ENCODE measurements at regions not wholly inside any gene's neighbourhood (a gene's known extent, or its start where the extent isn't known, plus 50 kb on each side); places are given as distances from the start of the nearest gene placed in this dataset.

DNA sequence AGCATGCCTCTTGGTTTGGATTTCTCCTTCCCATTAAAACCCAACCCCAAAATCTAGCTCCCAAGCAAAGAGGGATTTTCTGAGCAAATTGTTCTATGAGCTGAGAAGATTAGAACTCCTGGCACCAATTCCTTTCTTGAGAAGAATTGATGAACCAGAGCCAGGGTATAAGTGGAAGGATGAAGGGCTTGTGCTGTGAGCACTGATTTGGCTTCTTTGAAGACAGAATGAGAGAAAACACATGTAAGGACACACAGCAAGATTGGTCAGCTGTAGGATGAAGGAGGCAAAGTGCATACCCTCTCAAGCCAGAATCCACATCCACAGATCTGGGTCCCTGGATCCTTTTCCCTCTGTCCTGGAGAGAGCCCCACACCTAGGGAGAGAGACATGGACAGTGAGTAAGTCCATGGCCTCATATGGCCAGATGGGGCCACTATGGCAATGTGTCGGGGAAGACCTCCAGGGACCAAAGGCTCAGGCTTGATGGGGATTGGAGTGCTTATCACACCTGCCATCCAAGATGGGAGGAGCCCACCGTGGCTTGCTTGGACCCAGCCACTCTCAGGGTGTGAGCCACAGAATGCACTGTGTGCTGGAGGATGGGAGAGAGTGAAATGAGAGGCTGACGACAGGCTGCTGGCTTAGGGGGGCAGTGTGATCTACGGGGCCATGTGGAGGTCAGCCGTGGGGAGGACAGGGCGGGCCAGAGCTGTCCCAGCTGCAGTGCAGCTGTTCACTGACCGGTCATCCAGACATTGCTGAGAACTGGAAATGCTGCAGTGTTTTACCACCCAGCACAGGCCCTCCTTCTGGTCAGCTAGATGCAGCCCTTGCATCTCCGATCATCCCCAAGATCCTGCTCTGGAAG lies 339.8 kb downstream of the CYP26B1 start:
- POLR2A ChIA-PET: no interaction called here
- H3K79me2 ChIP-seq (ENCODE audit: insufficient read depth, low read length): no peaks in the 10 kb centered on the region
- in situ Hi-C loops (cut with HindIII; ENCODE audit: extremely low pct_ligation_motif_present, low pct_unique_long_range_greater_than_20kb) (loop anchor here (10.0 to 25.0 kb wide), 2 partner anchors 337 to 779 kb away; partner anchors contain the start of gene CYP26B1), intact Hi-C loops (cut with micrococcal nuclease; ENCODE audit: unreplicated experiment) (no loop called here)
- H3K36me3 ChIP-seq (replicated peaks in 1 of 2; ENCODE audit: control insufficient read depth in 1 of 2, insufficient read depth in 2 of 2, low read length in 2 of 2): no peaks in the 10 kb centered on the region
- no peak overlapping the region for H3K27ac ChIP-seq (ENCODE audit: extremely low read length, insufficient read depth, low read length)
- WGBS (ENCODE audit: low lambda C conversion rate): 24% methylated on average over 8 of the region's 8 CpGs
- no peak overlapping the region for H3K4me2 ChIP-seq (ENCODE audit: low read depth, low read length)
- BruUV-seq (replicated peaks): no TSS peak
- H3K4me3 ChIP-seq (replicated peaks in 1 of 3; ENCODE audit: insufficient read depth in 1 of 3, low read depth in 2 of 3, low read length in 3 of 3): no peak overlapping the region
- TF ChIP-seq PRMT3 (CRISPR knock-in tag; IDR thresholded peaks at IDR 0.05; ENCODE audit: borderline replicate concordance, low read depth): no peak
- no peak for TF ChIP-seq ZNF260 (CRISPR knock-in tag; IDR thresholded peaks at IDR 0.05; ENCODE audit: borderline replicate concordance, low read depth)
- TF ChIP-seq MED8 (CRISPR knock-in tag; IDR thresholded peaks at IDR 0.05; ENCODE audit: insufficient replicate concordance): no peak
- TF ChIP-seq ZNF207 (IDR thresholded peaks at IDR 0.05; ENCODE audit: borderline replicate concordance): no peak
- no peak for TF ChIP-seq ZNF850 (CRISPR knock-in tag; conservative IDR thresholded peaks at IDR 0.05)
- TF ChIP-seq ZFP37 (CRISPR knock-in tag; IDR thresholded peaks at IDR 0.05; ENCODE audit: borderline replicate concordance): no peak
- TF ChIP-seq, protein P1, sequence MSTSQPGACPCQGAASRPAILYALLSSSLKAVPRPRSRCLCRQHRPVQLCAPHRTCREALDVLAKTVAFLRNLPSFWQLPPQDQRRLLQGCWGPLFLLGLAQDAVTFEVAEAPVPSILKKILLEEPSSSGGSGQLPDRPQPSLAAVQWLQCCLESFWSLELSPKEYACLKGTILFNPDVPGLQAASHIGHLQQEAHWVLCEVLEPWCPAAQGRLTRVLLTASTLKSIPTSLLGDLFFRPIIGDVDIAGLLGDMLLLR (CRISPR knock-in tag; IDR thresholded peaks at IDR 0.05): no peak
- TF ChIP-seq ZNF619 (CRISPR knock-in tag; IDR thresholded peaks at IDR 0.05): no peak
- no peak for TF ChIP-seq ZBTB8A (CRISPR knock-in tag; IDR thresholded peaks at IDR 0.05; ENCODE audit: borderline replicate concordance, low read depth)
- TF ChIP-seq KMT2A (CRISPR knock-in tag; IDR thresholded peaks at IDR 0.05): no peak
- TF ChIP-seq, protein P2, sequence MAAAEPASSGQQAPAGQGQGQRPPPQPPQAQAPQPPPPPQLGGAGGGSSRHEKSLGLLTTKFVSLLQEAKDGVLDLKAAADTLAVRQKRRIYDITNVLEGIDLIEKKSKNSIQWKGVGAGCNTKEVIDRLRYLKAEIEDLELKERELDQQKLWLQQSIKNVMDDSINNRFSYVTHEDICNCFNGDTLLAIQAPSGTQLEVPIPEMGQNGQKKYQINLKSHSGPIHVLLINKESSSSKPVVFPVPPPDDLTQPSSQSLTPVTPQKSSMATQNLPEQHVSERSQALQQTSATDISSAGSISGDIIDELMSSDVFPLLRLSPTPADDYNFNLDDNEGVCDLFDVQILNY (CRISPR knock-in tag; conservative IDR thresholded peaks at IDR 0.05): no peak
- TF ChIP-seq MIXL1 (CRISPR knock-in tag; IDR thresholded peaks at IDR 0.05): no peak
- no peak for TF ChIP-seq RFXAP (CRISPR knock-in tag; IDR thresholded peaks at IDR 0.05; ENCODE audit: borderline replicate concordance)
- TF ChIP-seq, protein P3, sequence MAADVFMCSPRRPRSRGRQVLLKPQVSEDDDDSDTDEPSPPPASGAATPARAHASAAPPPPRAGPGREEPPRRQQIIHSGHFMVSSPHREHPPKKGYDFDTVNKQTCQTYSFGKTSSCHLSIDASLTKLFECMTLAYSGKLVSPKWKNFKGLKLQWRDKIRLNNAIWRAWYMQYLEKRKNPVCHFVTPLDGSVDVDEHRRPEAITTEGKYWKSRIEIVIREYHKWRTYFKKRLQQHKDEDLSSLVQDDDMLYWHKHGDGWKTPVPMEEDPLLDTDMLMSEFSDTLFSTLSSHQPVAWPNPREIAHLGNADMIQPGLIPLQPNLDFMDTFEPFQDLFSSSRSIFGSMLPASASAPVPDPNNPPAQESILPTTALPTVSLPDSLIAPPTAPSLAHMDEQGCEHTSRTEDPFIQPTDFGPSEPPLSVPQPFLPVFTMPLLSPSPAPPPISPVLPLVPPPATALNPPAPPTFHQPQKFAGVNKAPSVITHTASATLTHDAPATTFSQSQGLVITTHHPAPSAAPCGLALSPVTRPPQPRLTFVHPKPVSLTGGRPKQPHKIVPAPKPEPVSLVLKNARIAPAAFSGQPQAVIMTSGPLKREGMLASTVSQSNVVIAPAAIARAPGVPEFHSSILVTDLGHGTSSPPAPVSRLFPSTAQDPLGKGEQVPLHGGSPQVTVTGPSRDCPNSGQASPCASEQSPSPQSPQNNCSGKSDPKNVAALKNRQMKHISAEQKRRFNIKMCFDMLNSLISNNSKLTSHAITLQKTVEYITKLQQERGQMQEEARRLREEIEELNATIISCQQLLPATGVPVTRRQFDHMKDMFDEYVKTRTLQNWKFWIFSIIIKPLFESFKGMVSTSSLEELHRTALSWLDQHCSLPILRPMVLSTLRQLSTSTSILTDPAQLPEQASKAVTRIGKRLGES (CRISPR knock-in tag; IDR thresholded peaks at IDR 0.05; ENCODE audit: borderline replicate concordance): no peak
- no peak for TF ChIP-seq ZSCAN25 (CRISPR knock-in tag; IDR thresholded peaks at IDR 0.05)
- no peak for TF ChIP-seq ZKSCAN8 (CRISPR knock-in tag; IDR thresholded peaks at IDR 0.05; ENCODE audit: borderline replicate concordance)
- no peak for TF ChIP-seq MTA3 (CRISPR knock-in tag; IDR thresholded peaks at IDR 0.05)
- CTCF ChIA-PET (ENCODE audit: low intra/inter-chr PET ratio, low total read pairs): no interaction called here
- H3K27me3 ChIP-seq (ENCODE audit: control insufficient read depth in 1 of 2, insufficient read depth in 2 of 2, low read length in 2 of 2): no peaks in the 10 kb centered on the region
- no peaks in the 10 kb centered on the region for H3K9me3 ChIP-seq (ENCODE audit: low read length)
- H3K4me1 ChIP-seq (ENCODE audit: insufficient read depth, low read length): no peaks in the 10 kb centered on the region
- H2AFZ ChIP-seq (ENCODE audit: low read length): no peak overlapping the region
- no peaks in the 10 kb centered on the region for H4K20me1 ChIP-seq (ENCODE audit: insufficient read depth, low read length)
- FAIRE-seq: no peak
- no peak overlapping the region for H3K9ac ChIP-seq (ENCODE audit: insufficient read depth, low read depth, low read length)
- ATAC-seq: no peak
- no peak for DNase-seq (ENCODE audit: low spot score)

Data from HepG2 (cell line).